H1 (cell line): ENCODE measurements at regions not wholly inside any gene's neighbourhood (a gene's known extent, or its start where the extent isn't known, plus 50 kb on each side); places are given as distances from the start of the nearest gene placed in this dataset.

ENCODE experiments used
- CTCF ChIA-PET: fragments of 300-600 bp; sonication (Branson Sonifier 250); formaldehyde crosslinking; loops from one replicate; lab custom pipeline; 2021; ENCODE audit not compliant: partially characterized antibody; lab: Charles Lee
- POLR2A ChIA-PET: fragments of 300-600 bp; sonication (Branson Sonifier 250); formaldehyde crosslinking; loops from one replicate; lab custom pipeline; 2021; ENCODE audit warnings: inconsistent platforms; ENCODE audit not compliant: partially characterized antibody; lab: Charles Lee
- DNase-seq, 2 experiments: peaks; one replicate each; pipeline versions ENCODE4 v3.0.0 to v3.0.0-alpha.2; 2010 to 2022; ENCODE audit warnings: low spot score in 2 of 2, low read depth in 1 of 2, mixed read lengths in 1 of 2
- FAIRE-seq: peaks from 2 replicates; lab custom pipeline; 2011; peaks lifted over from hg19 to GRCh38; lab: Jason Lieb, UNC
- H2AFZ ChIP-seq: 2 replicates; pipeline ENCODE4 v1.8.1; 2012; ENCODE audit warnings: low read length, inconsistent platforms
- H2AK5ac ChIP-seq: 2 replicates; pipeline ENCODE4 v1.6.1; 2013; ENCODE audit warnings: low read depth, low read length
- H2BK120ac ChIP-seq: replicated peaks from 2 replicates; pipeline ENCODE3; 2013; ENCODE audit warnings: low read depth, low read length, inconsistent platforms
- H2BK12ac ChIP-seq: 2 replicates; pipeline ENCODE4 v1.6.1; 2013; ENCODE audit warnings: low read depth, low read length
- H2BK15ac ChIP-seq: 2 replicates; pipeline ENCODE4 v1.6.1; 2013; ENCODE audit warnings: low read length
- H2BK20ac ChIP-seq: 2 replicates; pipeline ENCODE4 v1.6.1; 2013; ENCODE audit warnings: low read length
- H2BK5ac ChIP-seq: 2 replicates; pipeline ENCODE4 v1.6.1; 2013; ENCODE audit warnings: low read depth, low read length
- H3K14ac ChIP-seq: 2 replicates; pipeline ENCODE4 v1.6.1; 2013; ENCODE audit warnings: inconsistent platforms; ENCODE audit not compliant: insufficient read length
- H3K18ac ChIP-seq: 2 replicates; pipeline ENCODE4 v1.6.1; 2013; ENCODE audit warnings: low read length; ENCODE audit errors: extremely low read depth
- H3K23ac ChIP-seq: 2 replicates; pipeline ENCODE4 v1.6.1; 2013; ENCODE audit warnings: inconsistent platforms; ENCODE audit not compliant: insufficient read length
- H3K23me2 ChIP-seq: 2 replicates; pipeline ENCODE4 v1.6.1; 2013; ENCODE audit warnings: low read depth, low read length
- H3K27ac ChIP-seq: 2 replicates; pipeline ENCODE4 v1.6.1; 2011; ENCODE audit warnings: low read depth, low read length, inconsistent platforms
- H3K27me3 ChIP-seq, 4 experiments: replicated peaks in 1 of 4; 1 replicate in 1 of 4; 2 replicates in 3 of 4; pipeline versions ENCODE4 v1.6.1 to v1.8.1; 2011 to 2013; ENCODE audit warnings: low read length in 3 of 4, mild to moderate bottlenecking in 3 of 4, inconsistent platforms in 2 of 4, mixed read lengths in 2 of 4, moderate library complexity in 1 of 4; ENCODE audit not compliant: control insufficient read depth in 3 of 4, insufficient read depth in 3 of 4; ENCODE audit errors: extremely low read depth in 1 of 4
- H3K36me3 ChIP-seq, 4 experiments: 2 replicates each; pipeline versions ENCODE4 v1.6.1 to v1.8.1; 2011 to 2013; ENCODE audit warnings: mild to moderate bottlenecking in 4 of 4, low read length in 3 of 4, moderate library complexity in 2 of 4, control low read depth in 1 of 4, inconsistent platforms in 1 of 4; ENCODE audit not compliant: insufficient read depth in 4 of 4, control insufficient read depth in 2 of 4
- H3K4ac ChIP-seq: replicated peaks from 2 replicates; pipeline ENCODE3; 2013; ENCODE audit warnings: low read length, low read depth, mixed read lengths, inconsistent platforms; ENCODE audit not compliant: insufficient read length
- H3K4me1 ChIP-seq, 4 experiments: replicated peaks in 1 of 4; 1 replicate in 1 of 4; 2 replicates in 3 of 4; pipeline versions ENCODE4 v1.6.1 to v1.8.1; 2011 to 2013; ENCODE audit warnings: low read length in 3 of 4, inconsistent platforms in 2 of 4, mixed read lengths in 1 of 4; ENCODE audit not compliant: insufficient read depth in 4 of 4, control insufficient read depth in 3 of 4
- H3K4me2 ChIP-seq, 2 experiments: 2 replicates each; pipeline versions ENCODE4 v1.6.1 to v1.8.1; 2011 to 2013; ENCODE audit warnings: low read depth in 2 of 2, low read length in 2 of 2, control low read depth in 1 of 2, inconsistent platforms in 1 of 2, mild to moderate bottlenecking in 1 of 2; ENCODE audit not compliant: insufficient read depth in 1 of 2
- H3K4me3 ChIP-seq, 4 experiments: fragments of 200-600, 300-600 bp in 1 of 4; sonication (generic), shearing (Covaris generic), sonication (Bioruptor Twin) in 1 of 4; 2 replicates each; pipeline versions ENCODE4 v1.5.1 to v1.8.1; 2011 to 2016; ENCODE audit warnings: low read length in 4 of 4, low read depth in 3 of 4, control low read depth in 2 of 4, inconsistent platforms in 2 of 4, mild to moderate bottlenecking in 2 of 4, mixed read lengths in 1 of 4, moderate library complexity in 1 of 4; ENCODE audit not compliant: insufficient read depth in 2 of 4; ENCODE audit errors: extremely low read depth in 1 of 4
- H3K56ac ChIP-seq: replicated peaks from 2 replicates; pipeline ENCODE3; 2013; ENCODE audit warnings: low read depth, mild to moderate bottlenecking, mixed read lengths, low read length, inconsistent platforms; ENCODE audit not compliant: insufficient read length
- H3K79me1 ChIP-seq: 2 replicates; pipeline ENCODE4 v1.6.1; 2013; ENCODE audit warnings: low read depth, low read length, control low read depth
- H3K79me2 ChIP-seq, 2 experiments: 2 replicates each; pipeline versions ENCODE4 v1.6.1 to v1.8.1; 2012 to 2013; ENCODE audit warnings: low read length in 2 of 2, mild to moderate bottlenecking in 2 of 2, inconsistent platforms in 1 of 2; ENCODE audit not compliant: insufficient read depth in 2 of 2, control insufficient read depth in 1 of 2
- H3K9ac ChIP-seq, 4 experiments: replicated peaks in 1 of 4; 1 replicate in 1 of 4; 2 replicates in 3 of 4; pipeline versions ENCODE4 v1.6.1 to v1.8.1; 2011 to 2013; ENCODE audit warnings: low read depth in 3 of 4, low read length in 3 of 4, control low read depth in 2 of 4, mild to moderate bottlenecking in 2 of 4, moderate library complexity in 2 of 4, inconsistent platforms in 1 of 4; ENCODE audit errors: extremely low read depth in 1 of 4
- H3K9me3 ChIP-seq, 2 experiments: 2 replicates each; pipeline versions ENCODE4 v1.6.1 to v1.8.1; 2012 to 2013; ENCODE audit warnings: mild to moderate bottlenecking in 2 of 2, moderate library complexity in 2 of 2, control low read depth in 1 of 2, inconsistent platforms in 1 of 2, low read depth in 1 of 2, low read length in 1 of 2, mixed read lengths in 1 of 2; ENCODE audit not compliant: insufficient read depth in 2 of 2
- H4K20me1 ChIP-seq, 2 experiments: replicated peaks in 1 of 2; 2 replicates each; pipeline versions ENCODE3 to v1.8.1; 2011 to 2013; ENCODE audit warnings: inconsistent platforms in 2 of 2, low read length in 2 of 2, mild to moderate bottlenecking in 1 of 2; ENCODE audit not compliant: insufficient read depth in 2 of 2, control insufficient read depth in 1 of 2
- H4K5ac ChIP-seq: 2 replicates; pipeline ENCODE4 v1.6.1; 2013; ENCODE audit warnings: low read length, low read depth, mixed read lengths, inconsistent platforms; ENCODE audit not compliant: insufficient read length
- H4K8ac ChIP-seq: 2 replicates; pipeline ENCODE4 v1.8.0; 2013; ENCODE audit warnings: mild to moderate bottlenecking, moderate library complexity, low read length, inconsistent platforms; ENCODE audit not compliant: insufficient read depth; ENCODE audit errors: extremely low read depth
- H4K91ac ChIP-seq: replicated peaks from 2 replicates; pipeline ENCODE3; 2013; ENCODE audit warnings: low read length, mixed read lengths, inconsistent platforms; ENCODE audit not compliant: insufficient read length
- BCL11A ChIP-seq, 2 experiments: IDR thresholded peaks; one replicate each; pipeline ENCODE4 v1.6.1; 2011; ENCODE audit warnings: low read depth in 2 of 2, low read length in 2 of 2, mild to moderate bottlenecking in 2 of 2
- CHD1 ChIP-seq: IDR thresholded peaks from 2 replicates; pipeline ENCODE4 v1.6.1; 2012; ENCODE audit warnings: low read depth, low read length, improper control_type of control experiment
- JUN ChIP-seq: IDR thresholded peaks from 2 replicates; pipeline ENCODE4 v1.6.1; 2011; ENCODE audit warnings: low read depth, mild to moderate bottlenecking, improper control_type of control experiment, low read length
- RNF2 ChIP-seq: fragments of 200-900, 300-1000 bp; sonication (generic); IDR thresholded peaks from 2 replicates; pipeline ENCODE4 v1.7.1; 2016; ENCODE audit warnings: borderline replicate concordance, low read depth, mild to moderate bottlenecking, antibody characterized with exemption, low read length; ENCODE audit not compliant: poor library complexity, severe bottlenecking; ENCODE audit errors: missing control alignments
- SP1 ChIP-seq: IDR thresholded peaks from 2 replicates; pipeline ENCODE4 v1.6.1; 2011; ENCODE audit warnings: low read depth, low read length
- SP2 ChIP-seq: IDR thresholded peaks from 2 replicates; pipeline ENCODE4 v1.6.1; 2012; ENCODE audit warnings: mild to moderate bottlenecking, low read length, inconsistent platforms
- TAF1 ChIP-seq: IDR thresholded peaks from 2 replicates; pipeline ENCODE4 v1.6.1; 2011; ENCODE audit warnings: mild to moderate bottlenecking, low read depth, low read length
- TAF7 ChIP-seq: optimal IDR thresholded peaks from 2 replicates; pipeline ENCODE3; 2011; ENCODE audit warnings: low read depth, mild to moderate bottlenecking, inconsistent platforms, low read length, moderate library complexity, borderline replicate concordance
- WGBS, 2 experiments: shearing (Covaris generic) in 1 of 2; methylation state at CpG; one replicate each; pipeline versions ENCODE4 v1.1.6 to v1.1.7; 2013 to 2015; ENCODE audit warnings: low lambda C conversion rate in 2 of 2, mixed read lengths in 2 of 2, inconsistent platforms in 1 of 2, low coverage in 1 of 2, missing lambda C conversion rate in 1 of 2; ENCODE audit not compliant: insufficient replicate concordance in 2 of 2, insufficient coverage in 1 of 2, insufficient read length in 1 of 2; ENCODE audit errors: extremely low coverage in 1 of 2, missing lambda C conversion rate in 1 of 2; 5-methylcytosine and 5-hydroxymethylcytosine counted together

- Histone ChIP-seq H3K23me2 (no peaks in the 10 kb centered on the region), H4K5ac (no peak overlapping the region), H3K79me2 (no peaks in the 10 kb centered on the region), H3K27ac (no peak overlapping the region), H2BK12ac (no peak overlapping the region), H4K8ac (peak overlapping the region; percentile 3; the same call in 1 of the 2 replicates), H3K9me3 (peaks cover 0 to 11% of the 10 kb centered on the region in 2 experiments; a peak in 2 of 4 replicates), H3K27me3 (no peaks in the 10 kb centered on the region), H3K9ac (no peak overlapping the region), H2BK120ac (no peak overlapping the region), H3K4me2 (no peak overlapping the region), H2AK5ac (no peak overlapping the region), H2AFZ (no peak overlapping the region), H3K79me1 (no peaks in the 10 kb centered on the region), H3K23ac (no peak overlapping the region), H3K18ac (no peak overlapping the region), H2BK5ac (no peak overlapping the region), H3K36me3 (no peaks in the 10 kb centered on the region), H3K56ac (no peak overlapping the region), H3K14ac (no peak overlapping the region), H3K4me3 (no peak overlapping the region), H2BK15ac (no peak overlapping the region), H3K4me1 (no peaks in the 10 kb centered on the region), H4K20me1 (no peaks in the 10 kb centered on the region), H4K91ac (no peak overlapping the region), H2BK20ac (no peak overlapping the region), H3K4ac (no peak overlapping the region)
- 91% methylated on average over 5 of the region's 5 CpGs; no CpG with 5 or more reads in 1 of the 2 experiments for WGBS, 2 experiments
- no peak for DNase-seq
- ChIA-PET CTCF (interaction anchor here (1.0 kb wide), 1 partner anchor 25 kb away, joined by 3 read pairs; no protein-coding TSS in a partner anchor), POLR2A (no interaction called here)
- no peak for FAIRE-seq
- no peak for TF ChIP-seq SP2
- TF ChIP-seq SP1, result no peak
- no peak for TF ChIP-seq TAF1
- TF ChIP-seq TAF7, result no peak
- no peak for TF ChIP-seq CHD1
- no peak for TF ChIP-seq RNF2
- TF ChIP-seq BCL11A (IDR thresholded peaks at IDR 0.05; ENCODE audit: low read depth in 2 of 2, low read length in 2 of 2), result no peak
- no peak for TF ChIP-seq JUN
These were observed 344.1 kb upstream of the TRAM1L1 start for GRCh38 chr4:117429506-117429905.
